Lower lobe of right lung (tissue), 2 donors: ENCODE measurements at regions not wholly inside any gene's neighbourhood (a gene's known extent, or its start where the extent isn't known, plus 50 kb on each side); places are given as distances from the start of the nearest gene placed in this dataset.

Experiments
- ATAC-seq, 2 donors: fragments of 200-7000 bp; cut with Tn5 transposase; one replicate each; pipeline ENCODE4 v1.9.1; 2020 to 2022; ENCODE audit warnings: mild to moderate bottlenecking in 2 of 2, moderate library complexity in 2 of 2
- DNase-seq: peaks from one replicate; pipeline ENCODE4 v3.0.0-alpha.2; 2020
- H3K27ac ChIP-seq: fragments of 200-600 bp; one replicate; pipeline ENCODE4 v1.8.0; 2022
- H3K27me3 ChIP-seq: fragments of 200-600 bp; one replicate; pipeline ENCODE4 v1.8.0; 2022; ENCODE audit warnings: low read depth
- H3K36me3 ChIP-seq: fragments of 200-600 bp; one replicate; pipeline ENCODE4 v1.8.0; 2022; ENCODE audit warnings: mild to moderate bottlenecking
- H3K4me1 ChIP-seq: fragments of 200-600 bp; one replicate; pipeline ENCODE4 v1.8.0; 2022
- H3K4me3 ChIP-seq: fragments of 200-600 bp; one replicate; pipeline ENCODE4 v1.8.0; 2022; ENCODE audit warnings: mild to moderate bottlenecking
- H3K9me3 ChIP-seq: fragments of 200-600 bp; one replicate; pipeline ENCODE4 v1.8.0; 2022
- intact Hi-C: fragments of 100-400 bp; cut with DNase I; formaldehyde crosslinking; loops from one replicate; pipeline ENCODE4 v1.11.0; 2022
- TF ChIP-seq, protein P1 (sequence below): fragments of 200-600 bp; IDR thresholded peaks from one replicate; pipeline ENCODE4 v1.8.0; 2022; ENCODE audit warnings: antibody characterized with exemption, mild to moderate bottlenecking
- donor health status: DM: no; HTN: yes; CAD: no; lungs with severe emphysema.

GRCh38 chr16:59195242-59195641 is 461.1 kb upstream of the GOT2 start:
- no peak overlapping the region for H3K4me3 ChIP-seq
- no peaks in the 10 kb centered on the region for H3K36me3 ChIP-seq
- H3K4me1 ChIP-seq: no peaks in the 10 kb centered on the region
- H3K9me3 ChIP-seq: no peaks in the 10 kb centered on the region
- no peak overlapping the region for H3K27ac ChIP-seq
- H3K27me3 ChIP-seq: no peaks in the 10 kb centered on the region
- intact Hi-C loops: no loop called here
- DNase-seq: no peak
- TF ChIP-seq, protein P1, sequence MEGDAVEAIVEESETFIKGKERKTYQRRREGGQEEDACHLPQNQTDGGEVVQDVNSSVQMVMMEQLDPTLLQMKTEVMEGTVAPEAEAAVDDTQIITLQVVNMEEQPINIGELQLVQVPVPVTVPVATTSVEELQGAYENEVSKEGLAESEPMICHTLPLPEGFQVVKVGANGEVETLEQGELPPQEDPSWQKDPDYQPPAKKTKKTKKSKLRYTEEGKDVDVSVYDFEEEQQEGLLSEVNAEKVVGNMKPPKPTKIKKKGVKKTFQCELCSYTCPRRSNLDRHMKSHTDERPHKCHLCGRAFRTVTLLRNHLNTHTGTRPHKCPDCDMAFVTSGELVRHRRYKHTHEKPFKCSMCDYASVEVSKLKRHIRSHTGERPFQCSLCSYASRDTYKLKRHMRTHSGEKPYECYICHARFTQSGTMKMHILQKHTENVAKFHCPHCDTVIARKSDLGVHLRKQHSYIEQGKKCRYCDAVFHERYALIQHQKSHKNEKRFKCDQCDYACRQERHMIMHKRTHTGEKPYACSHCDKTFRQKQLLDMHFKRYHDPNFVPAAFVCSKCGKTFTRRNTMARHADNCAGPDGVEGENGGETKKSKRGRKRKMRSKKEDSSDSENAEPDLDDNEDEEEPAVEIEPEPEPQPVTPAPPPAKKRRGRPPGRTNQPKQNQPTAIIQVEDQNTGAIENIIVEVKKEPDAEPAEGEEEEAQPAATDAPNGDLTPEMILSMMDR: no peak
- no peak for ATAC-seq

DNA sequence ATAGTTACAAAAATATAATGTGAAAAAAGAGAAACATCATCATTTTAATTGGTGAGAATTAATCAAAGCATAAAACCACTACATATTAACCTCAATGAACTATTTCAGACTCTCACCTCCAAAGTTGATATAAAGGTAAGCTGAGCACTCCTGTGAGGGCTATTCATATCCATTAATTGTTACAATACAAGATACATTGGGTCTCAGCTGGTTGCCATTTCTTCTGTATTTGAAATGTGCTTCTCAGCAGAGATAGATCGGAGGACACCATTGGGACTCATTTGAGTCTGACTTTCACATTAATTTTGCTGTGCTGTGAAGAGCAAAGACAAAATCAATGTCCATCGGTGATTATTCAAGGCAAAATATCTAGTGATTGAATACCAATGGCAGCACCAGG is 459.5 kb upstream of the GOT2 start:
- Histone ChIP-seq H3K27ac (no peak overlapping the region), H3K9me3 (no peaks in the 10 kb centered on the region), H3K36me3 (no peaks in the 10 kb centered on the region), H3K4me1 (no peaks in the 10 kb centered on the region), H3K27me3 (no peaks in the 10 kb centered on the region), H3K4me3 (no peak overlapping the region)
- intact Hi-C loops: no loop called here
- ATAC-seq: no peak
- no peak for DNase-seq
- TF ChIP-seq, protein P1: no peak

DNA sequence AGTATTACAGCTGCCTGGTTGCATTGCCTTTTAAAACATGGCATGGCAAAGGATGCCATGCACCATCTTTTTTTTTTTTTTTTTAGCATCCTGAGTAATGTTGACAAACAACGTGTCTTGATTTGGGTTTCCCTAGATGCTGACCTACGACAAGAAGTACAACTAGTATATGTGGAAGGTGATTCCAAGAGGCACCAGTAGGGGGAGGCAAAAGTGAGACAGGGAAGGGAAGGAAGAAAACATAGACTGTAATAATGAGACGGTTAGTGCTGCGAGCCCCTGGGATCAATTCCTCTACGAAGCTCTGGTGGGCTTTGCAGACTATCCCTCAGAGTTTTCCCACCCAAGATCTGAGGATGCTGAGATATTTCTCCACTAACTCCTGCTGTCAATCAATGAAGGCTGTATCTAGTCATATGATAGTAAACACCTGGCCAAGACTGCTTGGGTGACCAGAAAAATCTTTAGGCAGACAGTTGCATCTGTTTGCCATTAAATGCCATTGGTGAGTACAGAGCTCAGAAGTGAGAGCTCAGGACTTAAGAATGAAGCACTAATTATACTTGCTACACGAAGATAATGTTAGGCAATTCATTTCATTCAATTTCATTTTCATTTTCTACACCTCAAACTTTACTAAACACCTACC is 458.6 kb upstream of the GOT2 start:
- ATAC-seq (peak in 1 of 2 donors; percentile 41), DNase-seq (no peak)
- TF ChIP-seq, protein P1: peak; percentile 48
- no peaks in the 10 kb centered on the region for H3K4me1 ChIP-seq
- H3K9me3 ChIP-seq: no peaks in the 10 kb centered on the region
- no peaks in the 10 kb centered on the region for H3K27me3 ChIP-seq
- H3K27ac ChIP-seq: no peak overlapping the region
- no peak overlapping the region for H3K4me3 ChIP-seq
- intact Hi-C loops: no loop called here
- no peaks in the 10 kb centered on the region for H3K36me3 ChIP-seq

DNA sequence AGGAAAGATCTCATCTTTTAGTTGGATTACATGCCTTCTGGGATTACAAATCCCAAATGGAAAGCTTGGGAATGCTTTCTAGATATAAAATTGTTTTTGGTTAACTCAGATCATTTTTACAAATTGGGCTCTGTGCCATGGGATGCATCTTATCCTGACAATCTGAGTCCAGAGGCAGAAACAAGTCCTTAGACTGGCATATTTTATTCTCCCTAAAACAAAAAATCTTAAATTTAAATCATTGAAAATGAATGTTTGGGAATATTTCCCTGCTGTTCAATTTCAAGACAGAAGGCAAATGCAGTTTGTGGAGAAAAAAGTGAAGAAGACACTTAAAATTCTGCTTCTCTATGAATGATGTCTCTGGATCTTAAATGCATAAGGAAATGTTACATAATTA is 456.6 kb upstream of the GOT2 start:
- no peak overlapping the region for H3K4me3 ChIP-seq
- intact Hi-C loops: no loop called here
- no peak for ATAC-seq
- DNase-seq: no peak
- H3K36me3 ChIP-seq: no peaks in the 10 kb centered on the region
- no peaks in the 10 kb centered on the region for H3K27me3 ChIP-seq
- no peak overlapping the region for H3K27ac ChIP-seq
- H3K9me3 ChIP-seq: no peaks in the 10 kb centered on the region
- H3K4me1 ChIP-seq: no peaks in the 10 kb centered on the region
- TF ChIP-seq, protein P1: no peak

GRCh38 chr16:59188029-59188428 is 453.9 kb upstream of the GOT2 start:
- DNase-seq (no peak), ATAC-seq (no peak)
- H3K27ac ChIP-seq: no peak overlapping the region
- H3K36me3 ChIP-seq: no peaks in the 10 kb centered on the region
- H3K4me1 ChIP-seq: no peaks in the 10 kb centered on the region
- TF ChIP-seq, protein P1: no peak
- H3K4me3 ChIP-seq: no peak overlapping the region
- intact Hi-C loops: no loop called here
- H3K9me3 ChIP-seq: no peaks in the 10 kb centered on the region
- H3K27me3 ChIP-seq: no peaks in the 10 kb centered on the region
